ENCODE measurements at regions not wholly inside any gene's neighbourhood (a gene's known extent, or its start where the extent isn't known, plus 50 kb on each side); places are given as distances from the start of the nearest gene placed in this dataset.

GRCh38 chr3:180161770-180162169 is 125.0 kb upstream of the PEX5L start:
- intact Hi-C loops (cut with micrococcal nuclease; ENCODE audit: unreplicated experiment), result no loop called here
- ChIA-PET CTCF (no interaction called here), POLR2A (ENCODE audit: low non-redundant PET) (no interaction called here)
- no peak for TF ChIP-seq EZH2 (IDR thresholded peaks at IDR 0.05; ENCODE audit: borderline replicate concordance, low read depth, low read length, poor library complexity, severe bottlenecking)
- TF ChIP-seq, protein P1, sequence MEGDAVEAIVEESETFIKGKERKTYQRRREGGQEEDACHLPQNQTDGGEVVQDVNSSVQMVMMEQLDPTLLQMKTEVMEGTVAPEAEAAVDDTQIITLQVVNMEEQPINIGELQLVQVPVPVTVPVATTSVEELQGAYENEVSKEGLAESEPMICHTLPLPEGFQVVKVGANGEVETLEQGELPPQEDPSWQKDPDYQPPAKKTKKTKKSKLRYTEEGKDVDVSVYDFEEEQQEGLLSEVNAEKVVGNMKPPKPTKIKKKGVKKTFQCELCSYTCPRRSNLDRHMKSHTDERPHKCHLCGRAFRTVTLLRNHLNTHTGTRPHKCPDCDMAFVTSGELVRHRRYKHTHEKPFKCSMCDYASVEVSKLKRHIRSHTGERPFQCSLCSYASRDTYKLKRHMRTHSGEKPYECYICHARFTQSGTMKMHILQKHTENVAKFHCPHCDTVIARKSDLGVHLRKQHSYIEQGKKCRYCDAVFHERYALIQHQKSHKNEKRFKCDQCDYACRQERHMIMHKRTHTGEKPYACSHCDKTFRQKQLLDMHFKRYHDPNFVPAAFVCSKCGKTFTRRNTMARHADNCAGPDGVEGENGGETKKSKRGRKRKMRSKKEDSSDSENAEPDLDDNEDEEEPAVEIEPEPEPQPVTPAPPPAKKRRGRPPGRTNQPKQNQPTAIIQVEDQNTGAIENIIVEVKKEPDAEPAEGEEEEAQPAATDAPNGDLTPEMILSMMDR (conservative IDR thresholded peaks at IDR 0.05; ENCODE audit: low read depth, low read length), result no peak
- Histone ChIP-seq H3K27me3 (replicated peaks; ENCODE audit: insufficient read depth, low read depth, low read length, poor library complexity) (no peaks in the 10 kb centered on the region), H3K9me3 (ENCODE audit: low read depth, low read length, poor library complexity, severe bottlenecking) (no peaks in the 10 kb centered on the region), H3K4me1 (ENCODE audit: insufficient read depth, low read length, poor library complexity, severe bottlenecking) (no peaks in the 10 kb centered on the region), H3K27ac (ENCODE audit: low read depth, low read length, poor library complexity, severe bottlenecking) (no peak overlapping the region), H3K4me3 (ENCODE audit: low read depth, low read length, poor library complexity, severe bottlenecking) (no peak overlapping the region), H3K36me3 (ENCODE audit: insufficient read depth, low read length, poor library complexity, severe bottlenecking) (no peaks in the 10 kb centered on the region)
- no TSS peak for BruUV-seq (replicated peaks)
- no peak for DNase-seq (ENCODE audit: low spot score)

DNA sequence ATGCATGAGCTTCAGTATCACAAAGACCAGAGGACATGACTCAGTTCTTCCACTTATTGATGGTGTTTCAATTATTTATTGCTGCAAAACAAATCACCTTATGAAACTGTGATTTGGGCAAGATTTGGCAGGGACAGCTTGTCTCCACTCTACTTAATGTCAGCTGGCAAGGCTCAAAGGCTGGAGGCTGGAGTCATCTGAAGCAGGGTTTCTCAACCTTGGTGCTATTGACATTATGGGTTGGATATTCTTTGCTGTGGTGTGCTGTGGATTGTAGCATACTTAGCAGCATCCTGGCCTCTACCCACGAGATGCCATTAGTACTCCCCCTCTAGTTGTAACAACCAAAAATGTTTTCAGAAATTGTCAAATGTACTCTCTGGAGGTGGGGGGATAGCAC is 138.8 kb upstream of the PEX5L start:
- ChIA-PET CTCF (no interaction called here), POLR2A (ENCODE audit: low non-redundant PET) (no interaction called here)
- no peak for DNase-seq (ENCODE audit: low spot score)
- Histone ChIP-seq H3K27ac (ENCODE audit: low read depth, low read length, poor library complexity, severe bottlenecking) (no peak overlapping the region), H3K36me3 (ENCODE audit: insufficient read depth, low read length, poor library complexity, severe bottlenecking) (no peaks in the 10 kb centered on the region), H3K27me3 (replicated peaks; ENCODE audit: insufficient read depth, low read depth, low read length, poor library complexity) (peaks cover 2% of the 10 kb centered on the region), H3K9me3 (ENCODE audit: low read depth, low read length, poor library complexity, severe bottlenecking) (no peaks in the 10 kb centered on the region), H3K4me1 (ENCODE audit: insufficient read depth, low read length, poor library complexity, severe bottlenecking) (no peaks in the 10 kb centered on the region), H3K4me3 (ENCODE audit: low read depth, low read length, poor library complexity, severe bottlenecking) (no peak overlapping the region)
- BruUV-seq (replicated peaks), result no TSS peak
- intact Hi-C loops (cut with micrococcal nuclease; ENCODE audit: unreplicated experiment), result no loop called here
- TF ChIP-seq, protein P1 (conservative IDR thresholded peaks at IDR 0.05; ENCODE audit: low read depth, low read length), result no peak
- no peak for TF ChIP-seq EZH2 (IDR thresholded peaks at IDR 0.05; ENCODE audit: borderline replicate concordance, low read depth, low read length, poor library complexity, severe bottlenecking)

- POLR2A ChIA-PET (ENCODE audit: low non-redundant PET), result no interaction called here
- no peak for TF ChIP-seq EZH2 (IDR thresholded peaks at IDR 0.05; ENCODE audit: borderline replicate concordance, low read depth, low read length, poor library complexity, severe bottlenecking)
- TF ChIP-seq, protein P1 (conservative IDR thresholded peaks at IDR 0.05; ENCODE audit: low read depth, low read length), result no peak
- no TSS peak for BruUV-seq (replicated peaks)
- Histone ChIP-seq H3K9me3 (ENCODE audit: low read depth, low read length, poor library complexity, severe bottlenecking) (no peaks in the 10 kb centered on the region), H3K27me3 (replicated peaks; ENCODE audit: insufficient read depth, low read depth, low read length, poor library complexity) (peaks cover 2% of the 10 kb centered on the region), H3K4me1 (ENCODE audit: insufficient read depth, low read length, poor library complexity, severe bottlenecking) (no peaks in the 10 kb centered on the region), H3K27ac (ENCODE audit: low read depth, low read length, poor library complexity, severe bottlenecking) (no peak overlapping the region), H3K36me3 (ENCODE audit: insufficient read depth, low read length, poor library complexity, severe bottlenecking) (no peaks in the 10 kb centered on the region), H3K4me3 (ENCODE audit: low read depth, low read length, poor library complexity, severe bottlenecking) (no peak overlapping the region)
- no peak for DNase-seq (ENCODE audit: low spot score)
- CTCF ChIA-PET, result no interaction called here
- intact Hi-C loops (cut with micrococcal nuclease; ENCODE audit: unreplicated experiment), result no loop called here
Measured at GRCh38 chr3:180176059-180176458, 139.3 kb upstream of the PEX5L start.
